SJCRH30 (cell line): ENCODE measurements at regions not wholly inside any gene's neighbourhood (a gene's known extent, or its start where the extent isn't known, plus 50 kb on each side); places are given as distances from the start of the nearest gene placed in this dataset.

Experiments
- DNase-seq, 2 experiments: peaks; one replicate each; pipeline ENCODE4 v3.0.0-alpha.2; 2015 to 2020
- H3K27ac ChIP-seq: fragments of 250-450 bp; sonication (Bioruptor Pico); 2 replicates; pipeline ENCODE4 v1.5.1; 2020; ENCODE audit warnings: mild to moderate bottlenecking, moderate library complexity
- H3K27me3 ChIP-seq: fragments of 250-450 bp; sonication (Bioruptor Pico); 2 replicates; pipeline ENCODE4 v1.5.1; 2020; ENCODE audit warnings: mild to moderate bottlenecking, moderate library complexity
- H3K36me3 ChIP-seq: fragments of 250-450 bp; sonication (Bioruptor Pico); 2 replicates; pipeline ENCODE4 v1.5.1; 2020; ENCODE audit warnings: mild to moderate bottlenecking, moderate library complexity
- H3K4me1 ChIP-seq: fragments of 250-450 bp; sonication (Bioruptor Pico); 2 replicates; pipeline ENCODE4 v1.5.1; 2020; ENCODE audit warnings: mild to moderate bottlenecking, moderate library complexity
- H3K4me3 ChIP-seq: fragments of 250-450 bp; sonication (Bioruptor Pico); 2 replicates; pipeline ENCODE4 v1.5.1; 2020; ENCODE audit warnings: mild to moderate bottlenecking, moderate library complexity
- H3K9me3 ChIP-seq: fragments of 250-450 bp; sonication (Bioruptor Pico); replicated peaks from 2 replicates; pipeline ENCODE4 v1.5.1; 2020; ENCODE audit warnings: mild to moderate bottlenecking, moderate library complexity

GRCh38 chr12:34526946-34527345 lies 504.6 kb downstream of the ALG10 start:
- no peak for DNase-seq
- H3K27ac ChIP-seq = no peak overlapping the region
- no peak overlapping the region for H3K4me3 ChIP-seq
- H3K27me3 ChIP-seq = no peaks in the 10 kb centered on the region
- no peaks in the 10 kb centered on the region for H3K4me1 ChIP-seq
- no peaks in the 10 kb centered on the region for H3K9me3 ChIP-seq
- H3K36me3 ChIP-seq = no peaks in the 10 kb centered on the region

- peaks cover 3% of the 10 kb centered on the region for H3K9me3 ChIP-seq
- H3K4me1 ChIP-seq = no peaks in the 10 kb centered on the region
- H3K27me3 ChIP-seq = no peaks in the 10 kb centered on the region
- H3K4me3 ChIP-seq = no peak overlapping the region
- H3K27ac ChIP-seq = no peak overlapping the region
- no peaks in the 10 kb centered on the region for H3K36me3 ChIP-seq
- no peak for DNase-seq
These were observed 525.0 kb downstream of the ALG10 start for GRCh38 chr12:34547276-34547675.

GRCh38 chr12:34591966-34592365 lies 569.7 kb downstream of the ALG10 start:
- no peak overlapping the region for H3K27ac ChIP-seq
- no peak for DNase-seq
- H3K27me3 ChIP-seq = no peaks in the 10 kb centered on the region
- H3K4me1 ChIP-seq = no peaks in the 10 kb centered on the region
- no peak overlapping the region for H3K4me3 ChIP-seq
- no peaks in the 10 kb centered on the region for H3K36me3 ChIP-seq
- H3K9me3 ChIP-seq = peaks cover 21% of the 10 kb centered on the region

- no peak overlapping the region for H3K4me3 ChIP-seq
- peaks cover 14% of the 10 kb centered on the region for H3K9me3 ChIP-seq
- H3K4me1 ChIP-seq = no peaks in the 10 kb centered on the region
- no peaks in the 10 kb centered on the region for H3K36me3 ChIP-seq
- no peak overlapping the region for H3K27ac ChIP-seq
- no peaks in the 10 kb centered on the region for H3K27me3 ChIP-seq
- no peak for DNase-seq
These were observed 573.7 kb downstream of the ALG10 start for GRCh38 chr12:34595749-34596733.

GRCh38 chr12:34597548-34598351 lies 575.5 kb downstream of the ALG10 start:
- Histone ChIP-seq H3K9me3 (peaks cover 12% of the 10 kb centered on the region), H3K27ac (no peak overlapping the region), H3K36me3 (no peaks in the 10 kb centered on the region), H3K4me1 (no peaks in the 10 kb centered on the region), H3K4me3 (no peak overlapping the region), H3K27me3 (no peaks in the 10 kb centered on the region)
- no peak for DNase-seq

- no peaks in the 10 kb centered on the region for H3K4me1 ChIP-seq
- H3K4me3 ChIP-seq = no peak overlapping the region
- H3K36me3 ChIP-seq = no peaks in the 10 kb centered on the region
- H3K27me3 ChIP-seq = no peaks in the 10 kb centered on the region
- DNase-seq = no peak
- H3K9me3 ChIP-seq = peaks cover 7% of the 10 kb centered on the region
- no peak overlapping the region for H3K27ac ChIP-seq
These were observed 576.1 kb downstream of the ALG10 start for GRCh38 chr12:34598352-34598827.

GRCh38 chr12:34598851-34599529 lies 576.7 kb downstream of the ALG10 start:
- Histone ChIP-seq H3K27ac (no peak overlapping the region), H3K4me3 (no peak overlapping the region), H3K27me3 (no peaks in the 10 kb centered on the region), H3K36me3 (no peaks in the 10 kb centered on the region), H3K4me1 (no peaks in the 10 kb centered on the region), H3K9me3 (peaks cover under 1% of the 10 kb centered on the region; the same call in 1 of the 2 replicates)
- no peak for DNase-seq

GRCh38 chr12:34599530-34600513 lies 577.5 kb downstream of the ALG10 start:
- Histone ChIP-seq H3K27me3 (no peaks in the 10 kb centered on the region), H3K4me3 (no peak overlapping the region), H3K4me1 (no peaks in the 10 kb centered on the region), H3K27ac (no peak overlapping the region), H3K9me3 (no peaks in the 10 kb centered on the region), H3K36me3 (no peaks in the 10 kb centered on the region)
- no peak for DNase-seq

GRCh38 chr12:34600592-34601462 lies 578.5 kb downstream of the ALG10 start:
- Histone ChIP-seq H3K27me3 (no peaks in the 10 kb centered on the region), H3K9me3 (no peaks in the 10 kb centered on the region), H3K4me3 (no peak overlapping the region), H3K36me3 (no peaks in the 10 kb centered on the region), H3K4me1 (no peaks in the 10 kb centered on the region), H3K27ac (no peak overlapping the region)
- no peak for DNase-seq

- Histone ChIP-seq H3K9me3 (no peaks in the 10 kb centered on the region), H3K4me1 (no peaks in the 10 kb centered on the region), H3K27me3 (no peaks in the 10 kb centered on the region), H3K4me3 (no peak overlapping the region), H3K36me3 (no peaks in the 10 kb centered on the region), H3K27ac (no peak overlapping the region)
- DNase-seq = no peak
These were observed 579.4 kb downstream of the ALG10 start for GRCh38 chr12:34601689-34602088.

- DNase-seq = no peak
- no peaks in the 10 kb centered on the region for H3K36me3 ChIP-seq
- no peak overlapping the region for H3K27ac ChIP-seq
- no peak overlapping the region for H3K4me3 ChIP-seq
- no peaks in the 10 kb centered on the region for H3K4me1 ChIP-seq
- no peaks in the 10 kb centered on the region for H3K27me3 ChIP-seq
- no peaks in the 10 kb centered on the region for H3K9me3 ChIP-seq
These were observed 580.1 kb downstream of the ALG10 start for GRCh38 chr12:34602213-34602940.

GRCh38 chr12:34603382-34604035 lies 581.2 kb downstream of the ALG10 start:
- Histone ChIP-seq H3K4me3 (no peak overlapping the region), H3K27me3 (no peaks in the 10 kb centered on the region), H3K4me1 (no peaks in the 10 kb centered on the region), H3K36me3 (no peaks in the 10 kb centered on the region), H3K9me3 (no peaks in the 10 kb centered on the region), H3K27ac (no peak overlapping the region)
- no peak for DNase-seq
